Inferior parietal cortex (tissue), 1 donor: ENCODE measurements at regions not wholly inside any gene's neighbourhood (a gene's known extent, or its start where the extent isn't known, plus 50 kb on each side); places are given as distances from the start of the nearest gene placed in this dataset.

ENCODE experiments used
- DNase-seq: peaks from one replicate; pipeline ENCODE4 v3.0.0-alpha.2; 2016; ENCODE audit errors: extremely low spot score

GRCh38 chrX:147832707-147833348 lies 78.9 kb upstream of the FMR1 start:
- no peak for DNase-seq

GRCh38 chrX:147838465-147839131 lies 73.1 kb upstream of the FMR1 start:
- DNase-seq: peak; percentile 5

- no peak for DNase-seq
These were observed 65.0 kb upstream of the FMR1 start for GRCh38 chrX:147846676-147847075.

- DNase-seq: no peak
These were observed 63.7 kb upstream of the FMR1 start for GRCh38 chrX:147847999-147848398.

GRCh38 chrX:147848543-147849443 lies 62.9 kb upstream of the FMR1 start:
- DNase-seq: no peak

- DNase-seq: no peak
These were observed 60.8 kb upstream of the FMR1 start for GRCh38 chrX:147850875-147851274.

- no peak for DNase-seq
These were observed 58.0 kb upstream of the FMR1 start for GRCh38 chrX:147853701-147854100.

- DNase-seq: no peak
These were observed 52.1 kb upstream of the FMR1 start for GRCh38 chrX:147859666-147860065.
